ENCODE measurements at regions not wholly inside any gene's neighbourhood (a gene's known extent, or its start where the extent isn't known, plus 50 kb on each side); places are given as distances from the start of the nearest gene placed in this dataset.

DNA sequence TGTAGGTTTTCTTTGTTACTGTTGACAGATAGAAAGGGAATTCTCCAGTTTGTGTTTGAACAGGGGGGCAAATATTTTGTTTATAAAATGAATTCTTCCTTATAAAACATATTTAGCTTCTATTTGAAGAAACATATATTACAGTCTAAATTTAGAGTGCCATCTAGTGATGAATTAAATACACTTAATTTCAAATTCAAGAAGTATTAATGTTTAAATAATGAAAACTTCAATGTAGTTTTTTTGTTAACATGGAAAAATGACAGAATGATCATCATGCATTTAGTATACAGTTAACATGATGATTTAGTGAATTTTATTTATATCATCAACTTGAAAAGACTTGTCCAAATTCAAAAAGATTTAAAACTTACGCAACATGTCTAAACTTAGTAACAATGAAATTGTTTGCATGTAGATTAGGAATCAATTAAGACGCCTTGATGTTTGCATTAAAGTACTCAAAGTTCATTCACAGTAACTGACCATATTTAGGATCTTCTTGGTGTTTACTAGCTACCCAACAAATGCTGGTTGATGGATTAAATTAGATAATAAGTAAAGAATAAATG is 765.9 kb upstream of the SLITRK1 start:
- TF ChIP-seq, protein P1, sequence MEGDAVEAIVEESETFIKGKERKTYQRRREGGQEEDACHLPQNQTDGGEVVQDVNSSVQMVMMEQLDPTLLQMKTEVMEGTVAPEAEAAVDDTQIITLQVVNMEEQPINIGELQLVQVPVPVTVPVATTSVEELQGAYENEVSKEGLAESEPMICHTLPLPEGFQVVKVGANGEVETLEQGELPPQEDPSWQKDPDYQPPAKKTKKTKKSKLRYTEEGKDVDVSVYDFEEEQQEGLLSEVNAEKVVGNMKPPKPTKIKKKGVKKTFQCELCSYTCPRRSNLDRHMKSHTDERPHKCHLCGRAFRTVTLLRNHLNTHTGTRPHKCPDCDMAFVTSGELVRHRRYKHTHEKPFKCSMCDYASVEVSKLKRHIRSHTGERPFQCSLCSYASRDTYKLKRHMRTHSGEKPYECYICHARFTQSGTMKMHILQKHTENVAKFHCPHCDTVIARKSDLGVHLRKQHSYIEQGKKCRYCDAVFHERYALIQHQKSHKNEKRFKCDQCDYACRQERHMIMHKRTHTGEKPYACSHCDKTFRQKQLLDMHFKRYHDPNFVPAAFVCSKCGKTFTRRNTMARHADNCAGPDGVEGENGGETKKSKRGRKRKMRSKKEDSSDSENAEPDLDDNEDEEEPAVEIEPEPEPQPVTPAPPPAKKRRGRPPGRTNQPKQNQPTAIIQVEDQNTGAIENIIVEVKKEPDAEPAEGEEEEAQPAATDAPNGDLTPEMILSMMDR (IDR thresholded peaks at IDR 0.05) = peak in 1 of 6 experiments; percentile 11
- no peak for TF ChIP-seq POLR2A (IDR thresholded peaks at IDR 0.05)

Measured in esophagus squamous epithelium (tissue), 4 donors.